HG03108 (cell line): ENCODE measurements at regions not wholly inside any gene's neighbourhood (a gene's known extent, or its start where the extent isn't known, plus 50 kb on each side); places are given as distances from the start of the nearest gene placed in this dataset.

ENCODE experiments used
- ATAC-seq: cut with Tn5 transposase; IDR thresholded peaks from one replicate; pipeline ENCODE4 v1.9.1; 2021; ENCODE audit warnings: moderate library complexity; ENCODE audit not compliant: unreplicated experiment

- ATAC-seq: no peak
These were observed 112.6 kb downstream of the CDC5L start for GRCh38 chr6:44500074-44500473.

- ATAC-seq: no peak
These were observed 116.0 kb downstream of the CDC5L start for GRCh38 chr6:44503471-44503870.

GRCh38 chr6:44504301-44504791, 116.8 kb downstream of the CDC5L start:
- ATAC-seq: no peak

GRCh38 chr6:44505751-44506150, 118.2 kb downstream of the CDC5L start:
- no peak for ATAC-seq

GRCh38 chr6:44507014-44507413, 119.5 kb downstream of the CDC5L start:
- ATAC-seq: no peak

GRCh38 chr6:44508646-44509045, 121.1 kb downstream of the CDC5L start:
- no peak for ATAC-seq

- no peak for ATAC-seq
These were observed 123.6 kb downstream of the CDC5L start for GRCh38 chr6:44511126-44511525.

GRCh38 chr6:44512868-44513741, 125.6 kb downstream of the CDC5L start:
- ATAC-seq: no peak

- no peak for ATAC-seq
These were observed 126.6 kb downstream of the CDC5L start for GRCh38 chr6:44514085-44514484.

- no peak for ATAC-seq
These were observed 127.2 kb downstream of the CDC5L start for GRCh38 chr6:44514576-44515193.

- ATAC-seq: no peak
These were observed 135.4 kb downstream of the CDC5L start for GRCh38 chr6:44522871-44523270.

GRCh38 chr6:44524476-44525227, 137.1 kb downstream of the CDC5L start:
- no peak for ATAC-seq

- ATAC-seq: no peak
These were observed 138.3 kb downstream of the CDC5L start for GRCh38 chr6:44525761-44526351.

- no peak for ATAC-seq
These were observed 139.7 kb downstream of the CDC5L start for GRCh38 chr6:44527181-44527580.

- ATAC-seq: no peak
These were observed 140.3 kb downstream of the CDC5L start for GRCh38 chr6:44527583-44528369.

GRCh38 chr6:44528370-44528644, 140.8 kb downstream of the CDC5L start:
- ATAC-seq: no peak

GRCh38 chr6:44528716-44529115, 141.2 kb downstream of the CDC5L start:
- no peak for ATAC-seq

GRCh38 chr6:44529146-44529905, 141.8 kb downstream of the CDC5L start:
- ATAC-seq: no peak

GRCh38 chr6:44530209-44530909, 142.9 kb downstream of the CDC5L start:
- ATAC-seq: no peak
